OCI-LY7 (cell line): ENCODE measurements at regions not wholly inside any gene's neighbourhood (a gene's known extent, or its start where the extent isn't known, plus 50 kb on each side); places are given as distances from the start of the nearest gene placed in this dataset.

ENCODE experiments used
- CTCF ChIP-seq: fragments of 200-600 bp; sonication (generic); conservative IDR thresholded peaks from 2 replicates; pipeline ENCODE4 v1.5.1; 2014; ENCODE audit warnings: mild to moderate bottlenecking, antibody characterized with exemption, low read length, moderate library complexity, mixed read lengths
- EZH2phosphoT487 ChIP-seq: fragments of 200-600 bp; sonication (generic); IDR thresholded peaks from 2 replicates; pipeline ENCODE4 v1.6.1; 2018; ENCODE audit warnings: low read depth, borderline replicate concordance, mild to moderate bottlenecking, mixed run types, antibody characterized with exemption, low read length, moderate library complexity, mixed read lengths

DNA sequence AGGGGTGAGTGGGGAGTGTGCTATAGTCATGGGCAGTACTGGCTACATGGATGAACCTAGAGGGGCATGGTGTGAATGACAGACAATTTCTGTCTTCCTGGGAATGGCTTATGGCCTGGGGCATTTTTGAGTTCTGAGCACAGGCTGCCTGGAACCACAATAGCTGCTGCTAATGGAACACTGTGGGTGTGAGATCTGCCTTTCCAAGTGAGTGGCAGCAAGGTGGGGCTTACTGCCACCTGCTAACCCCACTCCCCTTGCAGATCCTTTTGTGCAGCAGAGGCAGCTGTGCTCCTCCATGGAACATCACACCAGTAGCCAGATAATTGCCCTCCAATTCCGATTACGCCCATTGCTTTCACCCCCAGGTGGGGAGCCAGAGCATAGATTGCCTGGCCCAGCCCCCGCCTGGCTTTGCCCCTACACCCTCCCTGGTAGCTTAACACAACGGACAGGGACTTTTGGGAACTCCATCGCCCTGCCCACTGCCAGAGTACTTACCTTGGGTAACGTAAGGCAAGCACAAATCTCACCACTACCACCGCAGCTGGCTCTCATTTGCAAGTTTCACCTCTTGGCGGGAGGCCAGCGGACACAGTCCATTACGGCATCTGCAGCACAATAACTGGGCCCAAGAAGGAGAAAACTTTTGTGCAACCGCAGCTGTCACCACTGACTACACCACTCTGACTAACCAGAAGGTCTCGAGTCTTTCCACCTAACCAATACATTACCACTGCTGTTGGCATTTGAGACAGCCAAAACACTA, 421.2 kb upstream of the NWD2 start:
- TF ChIP-seq CTCF, result no peak
- TF ChIP-seq EZH2phosphoT487, result no peak
